ENCODE measurements at regions not wholly inside any gene's neighbourhood (a gene's known extent, or its start where the extent isn't known, plus 50 kb on each side); places are given as distances from the start of the nearest gene placed in this dataset.

DNA sequence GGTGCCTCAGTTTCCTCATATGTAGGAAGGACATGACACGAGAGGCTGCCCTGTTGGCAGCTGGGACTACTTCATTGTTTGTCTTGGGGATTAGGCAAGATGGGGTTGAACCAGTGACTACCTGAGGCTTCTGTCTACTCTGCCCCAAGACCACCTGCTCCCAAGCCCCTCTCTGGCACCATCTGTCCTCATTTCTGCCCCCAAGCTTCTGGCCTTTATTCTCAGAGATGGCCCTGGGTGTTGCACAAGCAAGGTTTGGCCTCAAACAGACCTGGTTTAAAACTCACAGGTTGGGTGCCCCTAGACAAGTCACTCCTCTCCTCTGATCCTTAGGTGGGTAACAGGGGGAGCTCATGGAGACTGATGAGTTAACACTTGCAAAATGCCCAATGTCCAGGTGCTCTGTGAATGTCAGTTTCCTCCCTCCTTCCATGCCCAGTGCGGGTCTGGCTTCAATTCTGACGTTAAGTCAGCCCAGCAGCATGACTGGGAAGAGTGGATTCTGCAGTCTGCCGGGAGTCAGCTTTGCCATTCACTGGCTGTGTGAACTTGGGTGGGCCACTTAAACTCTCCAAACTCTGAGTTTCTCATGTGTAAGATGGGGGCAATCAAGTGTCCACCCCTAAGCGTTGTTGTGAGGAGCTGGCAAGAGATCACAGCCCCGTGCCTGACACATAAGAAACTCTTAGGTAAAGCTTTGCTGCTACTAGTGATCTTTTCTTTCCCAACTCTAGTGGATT, 84.5 kb upstream of the TOX2 start:
- no peak for DNase-seq (ENCODE audit: low spot score)
- Mint-ChIP-seq H3K9me3 (peaks cover 5% of the 10 kb centered on the region), H3K27me3 (ENCODE audit: low read depth) (peaks cover 6% of the 10 kb centered on the region; the same call in 1 of the 2 replicates), H3K36me3 (no peaks in the 10 kb centered on the region), H3K4me1 (no peaks in the 10 kb centered on the region), H3K27ac (no peak overlapping the region), H3K4me3 (no peak overlapping the region)
- POLR2A ChIA-PET: no interaction called here
- no peak for ATAC-seq
- CTCF ChIA-PET: interaction anchor here (0.8 kb wide), 1 partner anchor 10 kb away, joined by 7 read pairs; no protein-coding TSS in a partner anchor
- no peak for TF ChIP-seq GABPB1 (CRISPR knock-in tag; IDR thresholded peaks at IDR 0.05)
- TF ChIP-seq, protein P1, sequence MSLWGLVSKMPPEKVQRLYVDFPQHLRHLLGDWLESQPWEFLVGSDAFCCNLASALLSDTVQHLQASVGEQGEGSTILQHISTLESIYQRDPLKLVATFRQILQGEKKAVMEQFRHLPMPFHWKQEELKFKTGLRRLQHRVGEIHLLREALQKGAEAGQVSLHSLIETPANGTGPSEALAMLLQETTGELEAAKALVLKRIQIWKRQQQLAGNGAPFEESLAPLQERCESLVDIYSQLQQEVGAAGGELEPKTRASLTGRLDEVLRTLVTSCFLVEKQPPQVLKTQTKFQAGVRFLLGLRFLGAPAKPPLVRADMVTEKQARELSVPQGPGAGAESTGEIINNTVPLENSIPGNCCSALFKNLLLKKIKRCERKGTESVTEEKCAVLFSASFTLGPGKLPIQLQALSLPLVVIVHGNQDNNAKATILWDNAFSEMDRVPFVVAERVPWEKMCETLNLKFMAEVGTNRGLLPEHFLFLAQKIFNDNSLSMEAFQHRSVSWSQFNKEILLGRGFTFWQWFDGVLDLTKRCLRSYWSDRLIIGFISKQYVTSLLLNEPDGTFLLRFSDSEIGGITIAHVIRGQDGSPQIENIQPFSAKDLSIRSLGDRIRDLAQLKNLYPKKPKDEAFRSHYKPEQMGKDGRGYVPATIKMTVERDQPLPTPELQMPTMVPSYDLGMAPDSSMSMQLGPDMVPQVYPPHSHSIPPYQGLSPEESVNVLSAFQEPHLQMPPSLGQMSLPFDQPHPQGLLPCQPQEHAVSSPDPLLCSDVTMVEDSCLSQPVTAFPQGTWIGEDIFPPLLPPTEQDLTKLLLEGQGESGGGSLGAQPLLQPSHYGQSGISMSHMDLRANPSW (CRISPR knock-in tag; conservative IDR thresholded peaks at IDR 0.05; ENCODE audit: low read depth): no peak
- TF ChIP-seq, protein P2, sequence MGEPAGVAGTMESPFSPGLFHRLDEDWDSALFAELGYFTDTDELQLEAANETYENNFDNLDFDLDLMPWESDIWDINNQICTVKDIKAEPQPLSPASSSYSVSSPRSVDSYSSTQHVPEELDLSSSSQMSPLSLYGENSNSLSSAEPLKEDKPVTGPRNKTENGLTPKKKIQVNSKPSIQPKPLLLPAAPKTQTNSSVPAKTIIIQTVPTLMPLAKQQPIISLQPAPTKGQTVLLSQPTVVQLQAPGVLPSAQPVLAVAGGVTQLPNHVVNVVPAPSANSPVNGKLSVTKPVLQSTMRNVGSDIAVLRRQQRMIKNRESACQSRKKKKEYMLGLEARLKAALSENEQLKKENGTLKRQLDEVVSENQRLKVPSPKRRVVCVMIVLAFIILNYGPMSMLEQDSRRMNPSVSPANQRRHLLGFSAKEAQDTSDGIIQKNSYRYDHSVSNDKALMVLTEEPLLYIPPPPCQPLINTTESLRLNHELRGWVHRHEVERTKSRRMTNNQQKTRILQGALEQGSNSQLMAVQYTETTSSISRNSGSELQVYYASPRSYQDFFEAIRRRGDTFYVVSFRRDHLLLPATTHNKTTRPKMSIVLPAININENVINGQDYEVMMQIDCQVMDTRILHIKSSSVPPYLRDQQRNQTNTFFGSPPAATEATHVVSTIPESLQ (CRISPR knock-in tag; IDR thresholded peaks at IDR 0.05): no peak
- TF ChIP-seq, protein P3, sequence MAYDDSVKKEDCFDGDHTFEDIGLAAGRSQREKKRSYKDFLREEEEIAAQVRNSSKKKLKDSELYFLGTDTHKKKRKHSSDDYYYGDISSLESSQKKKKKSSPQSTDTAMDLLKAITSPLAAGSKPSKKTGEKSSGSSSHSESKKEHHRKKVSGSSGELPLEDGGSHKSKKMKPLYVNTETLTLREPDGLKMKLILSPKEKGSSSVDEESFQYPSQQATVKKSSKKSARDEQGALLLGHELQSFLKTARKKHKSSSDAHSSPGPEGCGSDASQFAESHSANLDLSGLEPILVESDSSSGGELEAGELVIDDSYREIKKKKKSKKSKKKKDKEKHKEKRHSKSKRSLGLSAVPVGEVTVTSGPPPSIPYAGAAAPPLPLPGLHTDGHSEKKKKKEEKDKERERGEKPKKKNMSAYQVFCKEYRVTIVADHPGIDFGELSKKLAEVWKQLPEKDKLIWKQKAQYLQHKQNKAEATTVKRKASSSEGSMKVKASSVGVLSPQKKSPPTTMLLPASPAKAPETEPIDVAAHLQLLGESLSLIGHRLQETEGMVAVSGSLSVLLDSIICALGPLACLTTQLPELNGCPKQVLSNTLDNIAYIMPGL (CRISPR knock-in tag; IDR thresholded peaks at IDR 0.05): no peak
- TF ChIP-seq, protein P4, sequence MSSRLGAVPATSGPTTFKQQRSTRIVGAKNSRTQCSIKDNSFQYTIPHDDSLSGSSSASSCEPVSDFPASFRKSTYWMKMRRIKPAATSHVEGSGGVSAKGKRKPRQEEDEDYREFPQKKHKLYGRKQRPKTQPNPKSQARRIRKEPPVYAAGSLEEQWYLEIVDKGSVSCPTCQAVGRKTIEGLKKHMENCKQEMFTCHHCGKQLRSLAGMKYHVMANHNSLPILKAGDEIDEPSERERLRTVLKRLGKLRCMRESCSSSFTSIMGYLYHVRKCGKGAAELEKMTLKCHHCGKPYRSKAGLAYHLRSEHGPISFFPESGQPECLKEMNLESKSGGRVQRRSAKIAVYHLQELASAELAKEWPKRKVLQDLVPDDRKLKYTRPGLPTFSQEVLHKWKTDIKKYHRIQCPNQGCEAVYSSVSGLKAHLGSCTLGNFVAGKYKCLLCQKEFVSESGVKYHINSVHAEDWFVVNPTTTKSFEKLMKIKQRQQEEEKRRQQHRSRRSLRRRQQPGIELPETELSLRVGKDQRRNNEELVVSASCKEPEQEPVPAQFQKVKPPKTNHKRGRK (CRISPR knock-in tag; IDR thresholded peaks at IDR 0.05; ENCODE audit: borderline replicate concordance): no peak
- TF ChIP-seq KAT7 (CRISPR knock-in tag; IDR thresholded peaks at IDR 0.05; ENCODE audit: borderline replicate concordance): no peak
- TF ChIP-seq CBFB (CRISPR knock-in tag; IDR thresholded peaks at IDR 0.05; ENCODE audit: low read depth): no peak
- TF ChIP-seq, protein P5, sequence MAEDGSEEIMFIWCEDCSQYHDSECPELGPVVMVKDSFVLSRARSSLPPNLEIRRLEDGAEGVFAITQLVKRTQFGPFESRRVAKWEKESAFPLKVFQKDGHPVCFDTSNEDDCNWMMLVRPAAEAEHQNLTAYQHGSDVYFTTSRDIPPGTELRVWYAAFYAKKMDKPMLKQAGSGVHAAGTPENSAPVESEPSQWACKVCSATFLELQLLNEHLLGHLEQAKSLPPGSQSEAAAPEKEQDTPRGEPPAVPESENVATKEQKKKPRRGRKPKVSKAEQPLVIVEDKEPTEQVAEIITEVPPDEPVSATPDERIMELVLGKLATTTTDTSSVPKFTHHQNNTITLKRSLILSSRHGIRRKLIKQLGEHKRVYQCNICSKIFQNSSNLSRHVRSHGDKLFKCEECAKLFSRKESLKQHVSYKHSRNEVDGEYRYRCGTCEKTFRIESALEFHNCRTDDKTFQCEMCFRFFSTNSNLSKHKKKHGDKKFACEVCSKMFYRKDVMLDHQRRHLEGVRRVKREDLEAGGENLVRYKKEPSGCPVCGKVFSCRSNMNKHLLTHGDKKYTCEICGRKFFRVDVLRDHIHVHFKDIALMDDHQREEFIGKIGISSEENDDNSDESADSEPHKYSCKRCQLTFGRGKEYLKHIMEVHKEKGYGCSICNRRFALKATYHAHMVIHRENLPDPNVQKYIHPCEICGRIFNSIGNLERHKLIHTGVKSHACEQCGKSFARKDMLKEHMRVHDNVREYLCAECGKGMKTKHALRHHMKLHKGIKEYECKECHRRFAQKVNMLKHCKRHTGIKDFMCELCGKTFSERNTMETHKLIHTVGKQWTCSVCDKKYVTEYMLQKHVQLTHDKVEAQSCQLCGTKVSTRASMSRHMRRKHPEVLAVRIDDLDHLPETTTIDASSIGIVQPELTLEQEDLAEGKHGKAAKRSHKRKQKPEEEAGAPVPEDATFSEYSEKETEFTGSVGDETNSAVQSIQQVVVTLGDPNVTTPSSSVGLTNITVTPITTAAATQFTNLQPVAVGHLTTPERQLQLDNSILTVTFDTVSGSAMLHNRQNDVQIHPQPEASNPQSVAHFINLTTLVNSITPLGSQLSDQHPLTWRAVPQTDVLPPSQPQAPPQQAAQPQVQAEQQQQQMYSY (CRISPR knock-in tag; IDR thresholded peaks at IDR 0.05): no peak
- no peak for TF ChIP-seq GRHL2 (CRISPR knock-in tag; IDR thresholded peaks at IDR 0.05; ENCODE audit: insufficient replicate concordance, severe bottlenecking)
- TF ChIP-seq ZNF138 (CRISPR knock-in tag; conservative IDR thresholded peaks at IDR 0.05): no peak
- TF ChIP-seq NFE2L1 (CRISPR knock-in tag; IDR thresholded peaks at IDR 0.05): no peak
- TF ChIP-seq, protein P6, sequence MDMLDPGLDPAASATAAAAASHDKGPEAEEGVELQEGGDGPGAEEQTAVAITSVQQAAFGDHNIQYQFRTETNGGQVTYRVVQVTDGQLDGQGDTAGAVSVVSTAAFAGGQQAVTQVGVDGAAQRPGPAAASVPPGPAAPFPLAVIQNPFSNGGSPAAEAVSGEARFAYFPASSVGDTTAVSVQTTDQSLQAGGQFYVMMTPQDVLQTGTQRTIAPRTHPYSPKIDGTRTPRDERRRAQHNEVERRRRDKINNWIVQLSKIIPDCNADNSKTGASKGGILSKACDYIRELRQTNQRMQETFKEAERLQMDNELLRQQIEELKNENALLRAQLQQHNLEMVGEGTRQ (CRISPR knock-in tag; IDR thresholded peaks at IDR 0.05): no peak
- TF ChIP-seq, protein P7, sequence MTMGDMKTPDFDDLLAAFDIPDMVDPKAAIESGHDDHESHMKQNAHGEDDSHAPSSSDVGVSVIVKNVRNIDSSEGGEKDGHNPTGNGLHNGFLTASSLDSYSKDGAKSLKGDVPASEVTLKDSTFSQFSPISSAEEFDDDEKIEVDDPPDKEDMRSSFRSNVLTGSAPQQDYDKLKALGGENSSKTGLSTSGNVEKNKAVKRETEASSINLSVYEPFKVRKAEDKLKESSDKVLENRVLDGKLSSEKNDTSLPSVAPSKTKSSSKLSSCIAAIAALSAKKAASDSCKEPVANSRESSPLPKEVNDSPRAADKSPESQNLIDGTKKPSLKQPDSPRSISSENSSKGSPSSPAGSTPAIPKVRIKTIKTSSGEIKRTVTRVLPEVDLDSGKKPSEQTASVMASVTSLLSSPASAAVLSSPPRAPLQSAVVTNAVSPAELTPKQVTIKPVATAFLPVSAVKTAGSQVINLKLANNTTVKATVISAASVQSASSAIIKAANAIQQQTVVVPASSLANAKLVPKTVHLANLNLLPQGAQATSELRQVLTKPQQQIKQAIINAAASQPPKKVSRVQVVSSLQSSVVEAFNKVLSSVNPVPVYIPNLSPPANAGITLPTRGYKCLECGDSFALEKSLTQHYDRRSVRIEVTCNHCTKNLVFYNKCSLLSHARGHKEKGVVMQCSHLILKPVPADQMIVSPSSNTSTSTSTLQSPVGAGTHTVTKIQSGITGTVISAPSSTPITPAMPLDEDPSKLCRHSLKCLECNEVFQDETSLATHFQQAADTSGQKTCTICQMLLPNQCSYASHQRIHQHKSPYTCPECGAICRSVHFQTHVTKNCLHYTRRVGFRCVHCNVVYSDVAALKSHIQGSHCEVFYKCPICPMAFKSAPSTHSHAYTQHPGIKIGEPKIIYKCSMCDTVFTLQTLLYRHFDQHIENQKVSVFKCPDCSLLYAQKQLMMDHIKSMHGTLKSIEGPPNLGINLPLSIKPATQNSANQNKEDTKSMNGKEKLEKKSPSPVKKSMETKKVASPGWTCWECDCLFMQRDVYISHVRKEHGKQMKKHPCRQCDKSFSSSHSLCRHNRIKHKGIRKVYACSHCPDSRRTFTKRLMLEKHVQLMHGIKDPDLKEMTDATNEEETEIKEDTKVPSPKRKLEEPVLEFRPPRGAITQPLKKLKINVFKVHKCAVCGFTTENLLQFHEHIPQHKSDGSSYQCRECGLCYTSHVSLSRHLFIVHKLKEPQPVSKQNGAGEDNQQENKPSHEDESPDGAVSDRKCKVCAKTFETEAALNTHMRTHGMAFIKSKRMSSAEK (CRISPR knock-in tag; IDR thresholded peaks at IDR 0.05; ENCODE audit: borderline replicate concordance): no peak
